ENCODE measurements at regions not wholly inside any gene's neighbourhood (a gene's known extent, or its start where the extent isn't known, plus 50 kb on each side); places are given as distances from the start of the nearest gene placed in this dataset.

GRCh38 chr1:99456536-99456935 lies 189.4 kb upstream of the PALMD start:
- intact Hi-C loops (cut with DNase I), result no loop called here
- DNase-seq, result no peak
- 69 to 85% (median 72%) methylated on average over 5 of the region's 5 CpGs for WGBS, 4 donors
- Histone ChIP-seq H3K4me3 (no peak overlapping the region), H3K27ac (no peak overlapping the region), H3K36me3 (replicated peaks in 1 of 2) (no peaks in the 10 kb centered on the region), H3K27me3 (no peaks in the 10 kb centered on the region), H3K4me1 (replicated peaks in 1 of 2) (no peaks in the 10 kb centered on the region), H3K9me3 (replicated peaks in 1 of 3) (no peaks in the 10 kb centered on the region)
- TF ChIP-seq, protein P1, sequence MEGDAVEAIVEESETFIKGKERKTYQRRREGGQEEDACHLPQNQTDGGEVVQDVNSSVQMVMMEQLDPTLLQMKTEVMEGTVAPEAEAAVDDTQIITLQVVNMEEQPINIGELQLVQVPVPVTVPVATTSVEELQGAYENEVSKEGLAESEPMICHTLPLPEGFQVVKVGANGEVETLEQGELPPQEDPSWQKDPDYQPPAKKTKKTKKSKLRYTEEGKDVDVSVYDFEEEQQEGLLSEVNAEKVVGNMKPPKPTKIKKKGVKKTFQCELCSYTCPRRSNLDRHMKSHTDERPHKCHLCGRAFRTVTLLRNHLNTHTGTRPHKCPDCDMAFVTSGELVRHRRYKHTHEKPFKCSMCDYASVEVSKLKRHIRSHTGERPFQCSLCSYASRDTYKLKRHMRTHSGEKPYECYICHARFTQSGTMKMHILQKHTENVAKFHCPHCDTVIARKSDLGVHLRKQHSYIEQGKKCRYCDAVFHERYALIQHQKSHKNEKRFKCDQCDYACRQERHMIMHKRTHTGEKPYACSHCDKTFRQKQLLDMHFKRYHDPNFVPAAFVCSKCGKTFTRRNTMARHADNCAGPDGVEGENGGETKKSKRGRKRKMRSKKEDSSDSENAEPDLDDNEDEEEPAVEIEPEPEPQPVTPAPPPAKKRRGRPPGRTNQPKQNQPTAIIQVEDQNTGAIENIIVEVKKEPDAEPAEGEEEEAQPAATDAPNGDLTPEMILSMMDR (IDR thresholded peaks at IDR 0.05), result no peak
- TF ChIP-seq POLR2A (IDR thresholded peaks at IDR 0.05), result no peak

DNA sequence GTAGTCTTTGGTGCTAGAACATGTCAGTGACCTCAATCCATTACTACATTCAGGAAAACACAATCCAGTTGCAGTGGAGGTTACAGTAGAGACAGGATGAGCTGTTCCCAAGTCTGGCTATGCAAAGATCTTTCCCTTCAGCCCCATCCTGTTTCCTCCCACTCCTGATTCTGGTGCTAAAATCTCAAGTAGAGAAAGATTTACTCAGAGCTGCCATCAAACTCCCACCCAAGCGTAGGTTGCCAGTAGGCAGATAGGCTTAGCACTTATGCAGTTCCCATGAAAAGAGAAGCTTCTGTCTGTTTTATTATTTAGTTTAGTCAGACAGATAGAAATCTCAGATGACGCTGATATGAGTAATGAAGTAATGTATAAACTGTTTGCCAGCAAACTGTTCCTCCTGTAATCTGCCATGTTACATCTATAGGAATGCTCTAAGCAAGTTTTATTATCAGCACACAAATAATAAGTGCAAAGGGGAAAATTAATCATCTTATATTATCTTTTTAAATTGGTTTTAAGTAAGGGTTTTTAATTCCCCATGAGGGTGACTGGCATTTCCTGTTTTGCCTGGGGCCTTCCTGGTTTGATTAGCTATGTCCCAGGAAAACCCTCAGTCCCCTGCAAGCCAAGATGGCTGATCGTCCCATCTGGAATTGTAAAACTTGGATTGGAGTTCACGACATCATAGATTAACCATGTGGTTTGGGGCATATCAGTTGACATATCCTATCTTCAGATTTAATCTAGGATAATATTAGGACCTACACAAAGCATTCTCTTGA lies 188.3 kb upstream of the PALMD start:
- no peak for DNase-seq
- Histone ChIP-seq H3K9me3 (replicated peaks in 1 of 3) (no peaks in the 10 kb centered on the region), H3K4me1 (replicated peaks in 1 of 2) (no peaks in the 10 kb centered on the region), H3K4me3 (no peak overlapping the region), H3K27ac (no peak overlapping the region), H3K27me3 (no peaks in the 10 kb centered on the region), H3K36me3 (replicated peaks in 1 of 2) (no peaks in the 10 kb centered on the region)
- intact Hi-C loops (cut with DNase I), result no loop called here
- WGBS, 4 donors, result 78 to 88% (median 83%) methylated on average over 4 of the region's 4 CpGs
- TF ChIP-seq, protein P1 (IDR thresholded peaks at IDR 0.05), result no peak
- TF ChIP-seq POLR2A (IDR thresholded peaks at IDR 0.05), result no peak

- H3K9me3 ChIP-seq (replicated peaks in 1 of 3), result no peaks in the 10 kb centered on the region
- no peaks in the 10 kb centered on the region for H3K36me3 ChIP-seq (replicated peaks in 1 of 2)
- H3K4me1 ChIP-seq (replicated peaks in 1 of 2), result no peaks in the 10 kb centered on the region
- WGBS, 4 donors, result 86 to 100% (median 92%) methylated on average over 1 to 2 of the region's 2 CpGs
- no peak overlapping the region for H3K27ac ChIP-seq
- TF ChIP-seq POLR2A (IDR thresholded peaks at IDR 0.05), result no peak
- TF ChIP-seq, protein P1 (IDR thresholded peaks at IDR 0.05), result no peak
- no peaks in the 10 kb centered on the region for H3K27me3 ChIP-seq
- intact Hi-C loops (cut with DNase I), result no loop called here
- no peak for DNase-seq
- no peak overlapping the region for H3K4me3 ChIP-seq
Observed at GRCh38 chr1:99461499-99461898, 184.4 kb upstream of the PALMD start.

GRCh38 chr1:99464738-99465137 lies 181.2 kb upstream of the PALMD start:
- WGBS, 4 donors, result 86 to 90% methylated on average over 1 of the region's 1 CpG; no CpG with 5 or more reads in 2 of the 4 donors
- intact Hi-C loops (cut with DNase I), result no loop called here

More at GRCh38 chr1:99464738-99465137, 181.2 kb upstream of the PALMD start:
- Histone ChIP-seq H3K27ac (no peak overlapping the region), H3K27me3 (no peaks in the 10 kb centered on the region), H3K9me3 (replicated peaks in 1 of 3) (no peaks in the 10 kb centered on the region), H3K36me3 (replicated peaks in 1 of 2) (no peaks in the 10 kb centered on the region), H3K4me3 (no peak overlapping the region), H3K4me1 (replicated peaks in 1 of 2) (no peaks in the 10 kb centered on the region)
- no peak for DNase-seq
- no peak for TF ChIP-seq POLR2A (IDR thresholded peaks at IDR 0.05)
- TF ChIP-seq, protein P1 (IDR thresholded peaks at IDR 0.05), result no peak

All from adrenal gland (tissue), 9 donors.